ENCODE measurements at regions not wholly inside any gene's neighbourhood (a gene's known extent, or its start where the extent isn't known, plus 50 kb on each side); places are given as distances from the start of the nearest gene placed in this dataset.

- Histone ChIP-seq H3K4me1 (ENCODE audit: insufficient read depth, low read length) (no peaks in the 10 kb centered on the region), H4K5ac (ENCODE audit: insufficient read length, low read depth, low read length) (no peak overlapping the region), H2AK5ac (ENCODE audit: insufficient read length, low read length) (no peak overlapping the region), H2AFZ (ENCODE audit: low read length) (no peak overlapping the region), H4K8ac (replicated peaks; ENCODE audit: insufficient read length, low read depth, low read length) (no peak overlapping the region), H2BK12ac (ENCODE audit: insufficient read length, low read depth, low read length) (no peak overlapping the region), H3T11ph (ENCODE audit: low read length) (no peak overlapping the region), H3K79me2 (ENCODE audit: insufficient read depth, low read length) (no peaks in the 10 kb centered on the region), H4K20me1 (ENCODE audit: control insufficient read depth, insufficient read depth, insufficient read length) (no peaks in the 10 kb centered on the region), H3K79me1 (ENCODE audit: insufficient read depth, low read depth, low read length, poor library complexity, severe bottlenecking) (no peaks in the 10 kb centered on the region), H3K23me2 (ENCODE audit: insufficient read length, low read depth, low read length, poor library complexity, severe bottlenecking) (no peaks in the 10 kb centered on the region), H3K4me2 (ENCODE audit: insufficient read depth, insufficient read length, low read length) (no peak overlapping the region), H3K9me3 (ENCODE audit: control insufficient read depth, low read depth, low read length) (no peaks in the 10 kb centered on the region), H3K56ac (ENCODE audit: insufficient read length, low read depth, low read length) (no peak overlapping the region), H4K91ac (ENCODE audit: insufficient read length, low read depth, low read length) (no peak overlapping the region), H3K23ac (ENCODE audit: insufficient read length, low read depth, low read length) (no peak overlapping the region), H3K14ac (ENCODE audit: insufficient read depth, low read length) (no peak overlapping the region), H3K4ac (ENCODE audit: low read depth, low read length) (no peak overlapping the region), H3K9ac (ENCODE audit: extremely low read depth, insufficient read length, low read length) (no peak overlapping the region), H3K27ac (ENCODE audit: insufficient read length, low read depth, low read length) (no peak overlapping the region), H2BK120ac (ENCODE audit: low read depth, low read length, poor library complexity, severe bottlenecking) (no peak overlapping the region), H2BK15ac (ENCODE audit: low read depth, low read length) (no peak overlapping the region), H2BK20ac (ENCODE audit: low read depth, low read length, poor library complexity, severe bottlenecking) (no peak overlapping the region), H3K27me3 (ENCODE audit: insufficient read depth, low read length) (no peaks in the 10 kb centered on the region), H3K18ac (ENCODE audit: insufficient read length, low read depth, low read length) (no peak overlapping the region), H2BK5ac (ENCODE audit: insufficient read length, low read length) (no peak overlapping the region)
- Mint-ChIP-seq H3K36me3 (ENCODE audit: insufficient read depth in 1 of 3, low read depth in 3 of 3) (peaks cover 0 to 2% (median 2%) of the 10 kb centered on the region in 3 experiments; a peak in 3 of 7 replicates), H3K27me3 (ENCODE audit: low read depth) (no peaks in the 10 kb centered on the region), H3K9me3 (peaks cover 0 to 2% of the 10 kb centered on the region in 2 experiments; a peak in 2 of 5 replicates), H3K27ac (no peak overlapping the region), H3K4me3 (no peak overlapping the region), H3K4me1 (peaks cover 0 to 4% of the 10 kb centered on the region in 2 experiments; a peak in 1 of 4 replicates)
- WGBS (ENCODE audit: extremely low coverage, insufficient read length, low lambda C conversion rate), result no CpG with 5 or more reads among the region's 3 CpGs
- no peak for TF ChIP-seq CTCF (conservative IDR thresholded peaks at IDR 0.05)
- no peak for DNase-seq
These were observed 430.2 kb upstream of the TMPO start for GRCh38 chr12:98085046-98085755.

Data from H9 (cell line).